ENCODE measurements at regions not wholly inside any gene's neighbourhood (a gene's known extent, or its start where the extent isn't known, plus 50 kb on each side); places are given as distances from the start of the nearest gene placed in this dataset.

DNA sequence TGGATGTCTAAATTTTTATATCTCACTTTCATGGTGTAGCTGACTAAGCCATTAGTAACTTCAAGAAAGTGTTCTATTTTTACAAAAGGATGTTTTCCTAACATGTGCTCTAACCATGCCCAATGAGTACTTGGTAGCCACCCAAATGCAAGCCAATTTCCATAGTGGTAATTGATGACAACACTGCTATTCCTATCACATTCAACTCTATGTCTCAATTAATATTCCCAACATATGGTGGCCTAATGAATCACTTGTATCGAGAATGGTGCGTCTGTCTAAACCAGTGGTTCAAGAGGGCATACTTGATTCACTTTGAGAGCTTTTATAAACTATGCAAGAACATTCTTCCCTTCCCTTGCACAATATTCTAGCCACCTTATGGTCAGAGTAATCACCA is 112.9 kb upstream of the GPRIN3 start:
- Histone ChIP-seq H3K23me2 (ENCODE audit: insufficient read length, low read depth, low read length, poor library complexity, severe bottlenecking) (no peaks in the 10 kb centered on the region), H4K91ac (ENCODE audit: insufficient read length, low read depth, low read length) (no peak overlapping the region), H3K18ac (ENCODE audit: insufficient read length, low read depth, low read length) (no peak overlapping the region), H2BK12ac (ENCODE audit: insufficient read length, low read depth, low read length) (no peak overlapping the region), H3T11ph (ENCODE audit: low read length) (no peak overlapping the region), H2AK5ac (ENCODE audit: insufficient read length, low read length) (no peak overlapping the region), H3K4me1 (ENCODE audit: insufficient read depth, low read length) (peaks cover 5% of the 10 kb centered on the region; the same call in 1 of the 2 replicates), H3K79me1 (ENCODE audit: insufficient read depth, low read depth, low read length, poor library complexity, severe bottlenecking) (no peaks in the 10 kb centered on the region), H2BK120ac (ENCODE audit: low read depth, low read length, poor library complexity, severe bottlenecking) (no peak overlapping the region), H3K23ac (ENCODE audit: insufficient read length, low read depth, low read length) (no peak overlapping the region), H3K9ac (ENCODE audit: extremely low read depth, insufficient read length, low read length) (no peak overlapping the region), H2BK15ac (ENCODE audit: low read depth, low read length) (no peak overlapping the region), H4K8ac (replicated peaks; ENCODE audit: insufficient read length, low read depth, low read length) (no peak overlapping the region), H4K5ac (ENCODE audit: insufficient read length, low read depth, low read length) (no peak overlapping the region), H3K9me3 (ENCODE audit: control insufficient read depth, low read depth, low read length) (no peaks in the 10 kb centered on the region), H2BK20ac (ENCODE audit: low read depth, low read length, poor library complexity, severe bottlenecking) (no peak overlapping the region), H3K27ac (ENCODE audit: insufficient read length, low read depth, low read length) (no peak overlapping the region), H3K4ac (ENCODE audit: low read depth, low read length) (no peak overlapping the region), H3K14ac (ENCODE audit: insufficient read depth, low read length) (no peak overlapping the region), H2AFZ (ENCODE audit: low read length) (no peak overlapping the region), H3K27me3 (ENCODE audit: insufficient read depth, low read length) (no peaks in the 10 kb centered on the region), H4K20me1 (ENCODE audit: control insufficient read depth, insufficient read depth, insufficient read length) (no peaks in the 10 kb centered on the region), H3K79me2 (ENCODE audit: insufficient read depth, low read length) (no peaks in the 10 kb centered on the region), H2BK5ac (ENCODE audit: insufficient read length, low read length) (no peak overlapping the region), H3K4me2 (ENCODE audit: insufficient read depth, insufficient read length, low read length) (no peak overlapping the region), H3K56ac (ENCODE audit: insufficient read length, low read depth, low read length) (no peak overlapping the region)
- no peak overlapping the region for H3K4me3 Mint-ChIP-seq
- H3K27ac Mint-ChIP-seq: no peak overlapping the region
- WGBS (ENCODE audit: extremely low coverage, insufficient read length, low lambda C conversion rate): no CpG with 5 or more reads among the region's 2 CpGs
- TF ChIP-seq, protein P1, sequence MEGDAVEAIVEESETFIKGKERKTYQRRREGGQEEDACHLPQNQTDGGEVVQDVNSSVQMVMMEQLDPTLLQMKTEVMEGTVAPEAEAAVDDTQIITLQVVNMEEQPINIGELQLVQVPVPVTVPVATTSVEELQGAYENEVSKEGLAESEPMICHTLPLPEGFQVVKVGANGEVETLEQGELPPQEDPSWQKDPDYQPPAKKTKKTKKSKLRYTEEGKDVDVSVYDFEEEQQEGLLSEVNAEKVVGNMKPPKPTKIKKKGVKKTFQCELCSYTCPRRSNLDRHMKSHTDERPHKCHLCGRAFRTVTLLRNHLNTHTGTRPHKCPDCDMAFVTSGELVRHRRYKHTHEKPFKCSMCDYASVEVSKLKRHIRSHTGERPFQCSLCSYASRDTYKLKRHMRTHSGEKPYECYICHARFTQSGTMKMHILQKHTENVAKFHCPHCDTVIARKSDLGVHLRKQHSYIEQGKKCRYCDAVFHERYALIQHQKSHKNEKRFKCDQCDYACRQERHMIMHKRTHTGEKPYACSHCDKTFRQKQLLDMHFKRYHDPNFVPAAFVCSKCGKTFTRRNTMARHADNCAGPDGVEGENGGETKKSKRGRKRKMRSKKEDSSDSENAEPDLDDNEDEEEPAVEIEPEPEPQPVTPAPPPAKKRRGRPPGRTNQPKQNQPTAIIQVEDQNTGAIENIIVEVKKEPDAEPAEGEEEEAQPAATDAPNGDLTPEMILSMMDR (conservative IDR thresholded peaks at IDR 0.05): no peak
- no peaks in the 10 kb centered on the region; the same call in 1 of the 2 replicates for H3K27me3 Mint-ChIP-seq (ENCODE audit: low read depth)
- H3K4me1 Mint-ChIP-seq: peaks cover 15 to 19% of the 10 kb centered on the region in 2 experiments
- no peaks in the 10 kb centered on the region for H3K36me3 Mint-ChIP-seq (ENCODE audit: insufficient read depth in 1 of 3, low read depth in 3 of 3)
- no peak for DNase-seq
- H3K9me3 Mint-ChIP-seq: no peaks in the 10 kb centered on the region; a peak in 2 of 5 replicates

Measured in H9 (cell line).